GM10266 (cell line): ENCODE measurements at regions not wholly inside any gene's neighbourhood (a gene's known extent, or its start where the extent isn't known, plus 50 kb on each side); places are given as distances from the start of the nearest gene placed in this dataset.

Experiments used
- DNase-seq: peaks from one replicate; pipeline ENCODE4 v3.0.0; 2012; ENCODE audit errors: extremely low spot score
- CTCF ChIP-seq: IDR thresholded peaks from 2 replicates; pipeline ENCODE4 v1.5.1; 2012; ENCODE audit warnings: mild to moderate bottlenecking, low read depth; ENCODE audit not compliant: control insufficient read depth, insufficient read depth; ENCODE audit errors: missing control alignments

GRCh38 chr3:144052275-144052674, 80.7 kb downstream of the DIPK2A start:
- DNase-seq = no peak
- no peak for TF ChIP-seq CTCF

- TF ChIP-seq CTCF = no peak
- DNase-seq = no peak
These were observed 81.5 kb downstream of the DIPK2A start for GRCh38 chr3:144053121-144053520.

- TF ChIP-seq CTCF = no peak
- no peak for DNase-seq
These were observed 83.1 kb downstream of the DIPK2A start for GRCh38 chr3:144054766-144055165.

- DNase-seq = no peak
- TF ChIP-seq CTCF = no peak
These were observed 84.0 kb downstream of the DIPK2A start for GRCh38 chr3:144055604-144056003.

GRCh38 chr3:144058713-144059112, 87.1 kb downstream of the DIPK2A start:
- no peak for TF ChIP-seq CTCF
- no peak for DNase-seq

- TF ChIP-seq CTCF = no peak
- no peak for DNase-seq
These were observed 87.9 kb downstream of the DIPK2A start for GRCh38 chr3:144059481-144059880.

- no peak for DNase-seq
- TF ChIP-seq CTCF = no peak
These were observed 89.3 kb downstream of the DIPK2A start for GRCh38 chr3:144060881-144061280.
